AG04449 (cell line): ENCODE measurements at regions not wholly inside any gene's neighbourhood (a gene's known extent, or its start where the extent isn't known, plus 50 kb on each side); places are given as distances from the start of the nearest gene placed in this dataset.

Experiments used
- CTCF ChIA-PET: fragments of 350-600 bp; formaldehyde crosslinking; extraction: SDS; loops from one replicate; lab custom pipeline; 2021; ENCODE audit warnings: antibody characterized with exemption; lab: Yijun Ruan, JAX
- POLR2A ChIA-PET: fragments of 400-600, 350-600 bp; formaldehyde crosslinking; extraction: SDS; loops from one replicate; lab custom pipeline; 2020; ENCODE audit warnings: antibody characterized with exemption, inconsistent platforms; lab: Yijun Ruan, JAX
- DNase-seq: peaks from one replicate; pipeline ENCODE4 v3.0.0-alpha.2; 2010; ENCODE audit warnings: low read depth, low spot score
- H3K4me3 ChIP-seq: 2 replicates; pipeline ENCODE4 v1.5.1; 2011; ENCODE audit warnings: low read depth, mild to moderate bottlenecking, control low read depth, low read length
- CTCF ChIP-seq: IDR thresholded peaks from one replicate; pipeline ENCODE4 v1.5.1; 2011; ENCODE audit warnings: mild to moderate bottlenecking, moderate library complexity, low read length, control low read depth, inconsistent platforms; ENCODE audit not compliant: insufficient read depth; ENCODE audit errors: missing control alignments

DNA sequence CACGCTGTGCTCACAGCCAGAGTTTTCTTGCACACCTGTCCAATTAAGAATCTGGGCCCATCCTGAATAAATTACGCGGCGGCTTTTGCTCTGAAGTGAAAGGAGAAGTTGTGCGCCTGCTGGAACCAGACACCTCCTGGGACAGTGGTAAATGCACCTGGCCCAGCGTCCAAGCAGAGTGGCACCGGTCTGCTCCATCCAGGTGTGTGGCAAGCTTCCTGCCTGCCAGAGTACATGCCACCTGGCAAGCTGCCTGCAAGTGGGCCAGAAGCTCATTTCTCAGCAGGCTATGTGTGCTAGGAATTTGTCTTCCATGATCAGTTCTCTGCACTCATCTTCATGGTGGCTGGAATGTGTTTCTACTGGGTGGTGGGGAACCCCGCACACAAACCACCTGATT is 660.6 kb downstream of the ETS1 start:
- no peak for TF ChIP-seq CTCF
- DNase-seq: no peak
- ChIA-PET CTCF (interaction anchor here (0.9 kb wide), 1 partner anchor 83 kb away, joined by 3 read pairs; no protein-coding TSS in a partner anchor), POLR2A (no interaction called here)
- H3K4me3 ChIP-seq: no peak overlapping the region

- DNase-seq: peak; percentile 14
- CTCF ChIA-PET: no interaction called here
- POLR2A ChIA-PET: no interaction called here
- no peak overlapping the region for H3K4me3 ChIP-seq
- TF ChIP-seq CTCF: no peak
Observed at GRCh38 chr11:127925475-127925874, 661.9 kb downstream of the ETS1 start.

DNA sequence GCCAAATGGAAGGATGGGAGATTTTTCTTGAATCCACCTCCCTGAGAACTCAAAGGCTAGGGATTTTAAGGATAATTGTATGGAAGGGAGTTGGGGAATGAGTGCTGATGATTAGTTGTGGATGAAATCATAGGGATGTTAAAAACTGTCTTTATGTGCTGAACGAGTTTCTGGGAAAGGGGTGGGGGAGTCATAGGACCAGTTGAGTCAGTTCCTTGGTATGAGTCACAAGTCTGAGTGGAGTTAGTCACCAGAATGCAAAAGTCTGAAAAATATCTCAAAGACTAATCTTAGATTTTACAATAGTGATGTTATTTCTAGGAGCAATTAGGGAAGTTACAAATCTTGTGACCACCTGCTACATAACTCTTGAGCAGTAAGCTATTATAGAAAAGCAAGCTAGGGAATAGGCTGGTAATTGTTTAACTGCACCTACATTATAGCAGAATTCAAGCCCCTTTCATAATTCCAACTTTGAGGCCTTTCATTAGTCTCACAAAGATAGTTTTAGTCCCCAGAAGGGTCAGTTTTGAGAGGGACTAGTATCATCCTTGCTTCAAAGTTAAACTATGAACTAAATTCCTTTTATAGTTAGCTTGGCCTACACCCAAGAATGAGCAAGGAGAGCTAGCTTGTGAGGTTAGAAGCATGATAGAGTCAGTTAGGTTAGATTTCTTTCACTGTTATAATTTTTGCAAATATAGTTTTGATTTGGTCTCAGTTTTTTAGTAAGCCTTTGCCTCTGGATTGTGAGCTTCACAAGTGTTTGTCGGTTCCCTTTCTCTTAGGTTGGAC is 668.0 kb downstream of the ETS1 start:
- peak; percentile 54 for DNase-seq
- ChIA-PET CTCF (interaction anchor here (0.7 to 1.0 kb wide), 3 partner anchors 42 to 238 kb away, joined by 3 to 4 read pairs (median 3); no protein-coding TSS in a partner anchor), POLR2A (no interaction called here)
- no peak overlapping the region for H3K4me3 ChIP-seq
- no peak for TF ChIP-seq CTCF

DNA sequence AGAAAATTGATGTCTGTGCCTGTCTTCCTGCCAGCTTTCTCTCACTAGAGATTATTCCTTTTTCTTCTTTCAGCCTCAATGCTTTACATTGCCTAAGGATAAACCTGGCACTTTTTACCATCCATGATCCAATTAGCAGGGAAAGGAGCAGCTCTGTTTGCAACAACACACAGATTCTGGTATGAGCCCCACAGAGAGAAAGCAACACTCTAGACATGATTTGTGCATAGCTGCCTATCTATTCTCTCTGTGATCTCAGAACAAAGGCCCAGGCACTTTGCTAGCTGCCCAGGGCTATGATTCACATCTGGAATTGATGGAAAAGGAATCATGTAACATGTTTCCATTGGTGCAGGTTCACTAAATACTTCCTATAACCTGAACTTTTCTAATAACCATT is 685.0 kb downstream of the ETS1 start:
- CTCF ChIA-PET: no interaction called here
- no peak for TF ChIP-seq CTCF
- POLR2A ChIA-PET: no interaction called here
- DNase-seq: no peak
- no peak overlapping the region for H3K4me3 ChIP-seq

DNA sequence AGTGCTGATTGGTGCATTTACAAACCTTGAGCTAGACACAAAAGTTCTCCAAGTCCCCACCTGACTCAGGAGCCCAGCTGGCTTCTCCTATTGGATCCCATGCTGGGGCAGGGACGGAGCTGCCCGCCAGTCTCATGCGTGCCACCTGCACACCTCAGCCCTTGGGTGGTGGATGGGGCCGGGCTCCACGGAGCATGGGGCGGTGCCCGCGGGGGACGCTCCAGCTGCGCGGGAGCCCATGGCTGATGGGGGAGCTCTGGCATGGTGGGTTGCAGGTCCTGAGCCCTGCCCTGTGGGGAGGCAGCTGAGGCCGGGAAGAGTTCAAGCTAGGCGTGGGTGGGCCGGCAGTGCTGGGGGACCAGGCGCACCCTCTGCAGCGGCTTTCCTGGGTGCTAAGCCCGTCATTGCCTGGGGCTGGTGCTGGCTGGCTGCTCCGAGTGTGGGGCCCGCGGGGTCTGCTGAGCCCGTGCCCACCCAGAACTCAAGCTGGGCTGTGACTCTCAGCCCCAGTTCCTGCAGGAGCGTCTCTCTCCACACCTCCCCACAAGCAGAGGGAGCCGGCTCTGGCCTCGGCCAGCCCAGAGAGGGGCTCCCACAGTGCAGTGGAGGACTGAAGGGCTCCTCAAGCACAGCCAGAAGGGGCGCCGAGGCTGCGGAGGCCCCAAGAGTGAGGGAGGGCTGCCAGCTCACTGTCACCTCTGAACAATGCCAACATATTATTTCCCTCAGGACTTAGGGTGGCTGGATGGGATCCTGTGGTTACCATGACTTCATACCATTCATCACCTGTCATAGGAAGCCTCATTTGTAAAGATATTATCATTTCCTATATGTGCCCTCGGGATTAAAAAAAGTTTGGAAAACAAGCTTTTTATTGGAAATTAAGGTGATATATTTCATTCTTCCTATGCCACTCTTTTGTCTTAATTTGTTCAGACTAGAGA is 688.7 kb downstream of the ETS1 start:
- CTCF ChIA-PET: no interaction called here
- no peak for DNase-seq

More for the DNA sequence above, 688.7 kb downstream of the ETS1 start:
- POLR2A ChIA-PET: no interaction called here
- TF ChIP-seq CTCF: no peak
- no peak overlapping the region for H3K4me3 ChIP-seq
